DLD1 (cell line): ENCODE measurements at regions not wholly inside any gene's neighbourhood (a gene's known extent, or its start where the extent isn't known, plus 50 kb on each side); places are given as distances from the start of the nearest gene placed in this dataset.

Experiments
- in situ Hi-C: cut with HindIII; loops from 2 replicates; pipeline ENCODE4 v1.10.0; 2017; ENCODE audit warnings: low sequenced_read_pairs

- in situ Hi-C loops, result no loop called here
Observed at GRCh38 chr7:21084286-21084685, 297.6 kb upstream of the SP8 start.

- in situ Hi-C loops, result no loop called here
Observed at GRCh38 chr7:21086688-21087087, 300.0 kb upstream of the SP8 start.

DNA sequence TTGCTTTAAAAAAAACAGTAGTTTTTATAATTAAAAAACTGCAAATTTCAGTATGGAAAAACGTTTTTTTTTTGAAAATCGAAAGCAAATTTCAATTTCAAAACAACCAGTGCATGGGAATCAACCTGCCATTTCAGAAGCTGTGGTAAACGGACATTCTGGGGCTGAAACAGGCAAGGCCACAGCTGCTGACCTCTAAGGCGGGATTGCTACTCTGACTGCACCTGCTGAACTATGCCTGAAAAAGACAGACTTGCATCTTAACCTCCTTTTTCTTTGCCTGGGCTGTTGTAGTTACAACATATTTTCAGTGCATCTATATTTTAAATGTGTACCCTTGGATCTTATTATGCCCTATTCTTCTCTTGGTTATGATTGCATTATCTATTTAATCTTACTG lies 303.0 kb upstream of the SP8 start:
- in situ Hi-C loops, result no loop called here

DNA sequence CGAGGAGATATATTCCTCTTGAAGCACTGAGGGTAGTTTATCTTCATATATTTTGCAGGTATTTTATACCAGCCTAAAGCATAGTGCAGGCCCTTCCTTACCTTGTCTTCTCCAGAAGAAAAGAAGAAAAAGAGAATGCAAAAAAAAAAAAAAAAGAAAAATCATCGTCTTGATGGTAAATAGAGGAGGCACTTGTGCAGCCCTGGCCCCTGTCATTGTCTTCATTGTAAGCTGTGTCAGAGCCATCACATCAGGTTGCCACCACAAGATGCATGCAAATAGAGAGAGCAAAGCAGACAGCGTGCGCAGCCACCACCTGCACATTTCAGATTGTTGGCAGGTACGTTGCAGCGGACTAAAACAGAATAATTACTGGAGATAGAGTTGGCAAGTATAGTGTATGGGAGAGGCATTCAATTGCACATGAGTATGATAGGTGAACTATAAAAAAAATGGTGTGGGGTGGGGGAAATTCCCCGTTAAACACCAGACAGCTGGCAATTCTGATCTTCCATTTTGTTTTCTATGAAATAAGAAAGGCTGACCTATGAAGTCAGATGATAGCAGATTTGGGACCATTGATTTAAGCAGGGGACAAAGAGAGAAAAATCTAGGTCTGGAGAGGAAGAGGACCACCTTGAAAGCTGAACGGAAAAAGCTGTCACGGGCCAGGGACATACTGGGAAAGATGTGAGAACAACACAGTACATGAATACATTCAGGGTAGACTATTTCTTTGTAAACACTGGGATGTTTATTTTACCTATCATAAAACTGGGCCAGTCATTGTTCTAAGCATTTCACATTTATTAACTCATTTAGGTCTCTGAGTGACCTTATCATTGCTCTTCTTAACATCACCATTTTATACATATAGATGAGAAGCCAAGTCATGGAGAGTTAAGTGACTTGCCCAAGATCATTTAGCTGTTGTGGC lies 306.3 kb upstream of the SP8 start:
- in situ Hi-C loops, result no loop called here

- in situ Hi-C loops, result no loop called here
Observed at GRCh38 chr7:21094589-21094988, 307.9 kb upstream of the SP8 start.

DNA sequence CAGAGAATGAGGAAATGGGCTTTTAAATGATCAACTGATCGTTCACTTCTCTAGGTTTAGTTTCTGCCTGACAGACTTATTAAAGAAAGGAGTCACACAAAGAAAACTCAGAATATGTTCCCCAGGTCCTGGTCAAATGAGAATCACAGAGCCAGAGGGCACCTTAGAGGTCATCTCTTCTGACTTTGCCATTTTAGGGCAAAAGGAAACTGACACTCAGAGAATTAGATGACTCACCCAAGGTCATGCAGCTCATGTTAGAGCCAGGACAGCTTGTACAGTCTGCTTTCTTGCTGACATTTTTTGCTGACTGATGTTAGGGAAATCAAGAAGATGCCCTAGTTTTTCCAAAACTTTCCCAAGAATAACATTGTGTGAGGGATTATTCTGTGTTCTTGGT lies 312.7 kb upstream of the SP8 start:
- in situ Hi-C loops, result no loop called here

DNA sequence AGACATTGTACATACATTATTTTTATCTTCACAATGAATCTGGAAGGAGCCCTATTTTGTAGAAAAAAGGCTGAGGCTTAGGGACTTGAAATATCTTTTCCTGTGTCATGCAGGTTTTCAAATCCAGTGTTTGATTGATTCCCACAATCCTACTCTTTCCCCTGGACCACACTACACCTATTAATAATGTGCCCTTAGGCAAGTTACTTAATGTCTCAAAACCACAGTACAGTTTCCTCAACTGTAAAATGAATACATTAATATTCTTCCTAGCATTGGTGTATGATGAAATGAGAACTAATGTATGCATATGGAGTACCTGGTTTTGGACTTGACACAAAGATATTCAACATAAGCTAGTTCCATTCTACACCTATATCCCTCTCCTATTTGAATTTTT lies 313.3 kb upstream of the SP8 start:
- in situ Hi-C loops, result no loop called here

- in situ Hi-C loops, result no loop called here
Observed at GRCh38 chr7:21101541-21101940, 314.9 kb upstream of the SP8 start.

DNA sequence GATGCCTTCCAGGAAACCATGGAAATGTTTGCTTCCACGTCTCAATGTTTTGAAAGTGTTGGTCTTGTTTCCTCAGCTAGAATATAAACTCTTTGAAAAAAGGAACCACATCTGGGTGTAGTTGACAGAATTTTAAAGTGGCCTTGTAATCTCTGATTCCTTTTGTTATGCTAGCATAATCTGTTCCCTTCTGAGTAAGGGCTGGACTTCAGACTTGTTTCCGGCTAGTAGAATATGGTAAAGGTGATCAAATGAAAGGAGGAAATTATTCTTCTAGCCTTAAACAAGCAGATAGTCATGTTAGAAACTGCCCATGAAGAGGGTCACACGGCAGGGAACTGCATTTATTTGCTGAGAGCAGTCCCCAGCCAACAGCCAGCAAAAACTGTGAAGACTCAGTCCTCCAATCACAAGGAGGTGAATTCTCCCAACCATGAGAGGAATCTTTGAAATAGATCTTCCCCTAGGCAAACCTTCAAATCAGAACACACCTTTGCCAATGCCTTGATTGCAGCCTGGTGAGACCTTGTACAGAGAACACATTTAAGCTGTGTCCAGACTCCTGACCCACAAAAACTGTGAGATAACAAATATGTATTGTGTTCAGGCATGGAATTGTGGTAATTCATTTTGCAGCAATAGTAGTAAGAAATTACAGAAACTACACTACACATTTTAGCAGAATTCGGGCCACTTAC lies 316.9 kb upstream of the SP8 start:
- in situ Hi-C loops, result no loop called here

GRCh38 chr7:21104124-21104500 lies 317.4 kb upstream of the SP8 start:
- in situ Hi-C loops, result no loop called here

- in situ Hi-C loops, result no loop called here
Observed at GRCh38 chr7:21106296-21106732, 319.6 kb upstream of the SP8 start.

- in situ Hi-C loops, result no loop called here
Observed at GRCh38 chr7:21107101-21107500, 320.4 kb upstream of the SP8 start.

GRCh38 chr7:21108182-21108581 lies 319.7 kb upstream of the SP4 start:
- in situ Hi-C loops, result no loop called here

GRCh38 chr7:21113609-21114415 lies 314.1 kb upstream of the SP4 start:
- in situ Hi-C loops, result no loop called here

DNA sequence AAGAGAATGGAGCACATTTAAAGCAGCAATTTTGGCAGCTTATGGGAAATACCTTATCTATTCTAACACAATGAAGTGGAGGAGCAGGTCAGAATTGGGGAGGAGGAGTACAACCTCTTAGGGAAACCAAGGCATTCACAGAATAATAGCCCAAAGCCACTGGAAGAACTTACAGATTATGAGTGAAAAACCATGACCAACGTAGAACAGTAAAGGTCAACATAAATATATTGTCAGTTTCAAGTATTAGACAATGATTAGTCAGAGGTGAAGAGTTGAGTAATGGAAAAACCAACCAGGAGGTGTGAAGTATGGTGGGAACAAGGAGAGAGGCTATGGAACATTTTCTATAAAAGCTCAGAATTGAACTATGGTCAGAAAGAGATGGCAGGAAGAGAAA lies 304.3 kb upstream of the SP4 start:
- in situ Hi-C loops, result no loop called here

GRCh38 chr7:21125297-21125696 lies 302.6 kb upstream of the SP4 start:
- in situ Hi-C loops, result no loop called here

GRCh38 chr7:21128062-21128817 lies 299.6 kb upstream of the SP4 start:
- in situ Hi-C loops, result no loop called here

DNA sequence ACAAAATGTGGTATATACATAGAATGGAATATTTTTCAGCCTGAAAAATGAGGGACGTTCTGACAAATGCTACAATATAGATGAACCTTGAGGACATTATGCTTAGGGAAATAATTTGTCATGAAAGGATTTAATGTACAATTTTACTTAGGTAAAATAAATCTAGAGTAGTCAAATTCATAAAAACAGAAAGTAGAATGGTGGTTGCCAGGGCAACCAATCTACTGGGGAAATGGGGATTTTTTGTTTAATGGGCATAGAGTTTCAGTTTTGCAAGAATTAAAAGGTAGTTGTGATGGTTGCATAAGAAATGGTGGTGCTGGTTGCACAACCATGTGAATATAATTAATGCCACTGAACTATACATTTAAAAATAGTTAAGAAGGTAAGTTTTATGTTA lies 296.0 kb upstream of the SP4 start:
- in situ Hi-C loops, result no loop called here

GRCh38 chr7:21134631-21135030 lies 293.3 kb upstream of the SP4 start:
- in situ Hi-C loops, result no loop called here

- in situ Hi-C loops, result no loop called here
Observed at GRCh38 chr7:21135437-21135836, 292.4 kb upstream of the SP4 start.

DNA sequence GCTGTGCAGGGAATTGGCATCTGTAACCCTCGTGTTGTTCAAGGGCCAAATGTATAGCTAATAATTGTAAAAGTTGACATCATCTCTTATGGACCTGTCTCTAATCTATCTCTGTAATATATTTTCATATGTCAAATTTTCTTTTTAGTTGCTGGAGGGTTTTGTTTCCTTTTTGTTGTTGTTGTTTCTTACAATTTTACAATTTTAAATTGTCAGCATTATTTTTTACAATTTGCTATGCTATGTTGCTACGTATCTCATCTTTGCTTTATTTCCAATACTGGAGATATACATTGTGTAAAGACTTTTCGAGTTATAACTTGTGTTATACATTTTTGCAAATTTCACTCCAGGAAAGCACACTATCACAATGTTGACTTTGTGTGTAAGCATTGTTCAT lies 290.2 kb upstream of the SP4 start:
- in situ Hi-C loops, result no loop called here
